ENCODE measurements at regions not wholly inside any gene's neighbourhood (a gene's known extent, or its start where the extent isn't known, plus 50 kb on each side); places are given as distances from the start of the nearest gene placed in this dataset.

- no peak overlapping the region for H3K9ac ChIP-seq (ENCODE audit: low read length)
- no peaks in the 10 kb centered on the region for H3K27me3 ChIP-seq (replicated peaks; ENCODE audit: insufficient read depth, low read length)
- no peak overlapping the region for H2AFZ ChIP-seq (ENCODE audit: low read length)
- no peaks in the 10 kb centered on the region for H3K9me3 ChIP-seq (replicated peaks; ENCODE audit: insufficient read depth, low read length)
- H3K27ac ChIP-seq (ENCODE audit: low read length): no peak overlapping the region
- H4K20me1 ChIP-seq (ENCODE audit: insufficient read depth, low read length): no peaks in the 10 kb centered on the region
- H3K4me2 ChIP-seq (ENCODE audit: low read depth, low read length): no peak overlapping the region
- no peaks in the 10 kb centered on the region for H3K4me1 ChIP-seq (ENCODE audit: low read length)
- DNase-seq: peak; percentile 43
- H3K36me3 ChIP-seq (replicated peaks; ENCODE audit: insufficient read depth, low read length): no peaks in the 10 kb centered on the region
- no peaks in the 10 kb centered on the region for H3F3A ChIP-seq (ENCODE audit: insufficient read depth, low read length)
- no peaks in the 10 kb centered on the region for H3K9me2 ChIP-seq (replicated peaks; ENCODE audit: insufficient read depth, low read length)
- no peak for TF ChIP-seq EZH2phosphoT487 (IDR thresholded peaks at IDR 0.05; ENCODE audit: low read length)
- peak; percentile 38 for TF ChIP-seq CTCF (IDR thresholded peaks at IDR 0.05; ENCODE audit: low read length)
- H3K79me2 ChIP-seq (ENCODE audit: low read length): no peaks in the 10 kb centered on the region
- H3K4me3 ChIP-seq (ENCODE audit: low read length): no peak overlapping the region
Observed at GRCh38 chrX:128781506-128781905, 729.3 kb upstream of the ACTRT1 start.

DNA sequence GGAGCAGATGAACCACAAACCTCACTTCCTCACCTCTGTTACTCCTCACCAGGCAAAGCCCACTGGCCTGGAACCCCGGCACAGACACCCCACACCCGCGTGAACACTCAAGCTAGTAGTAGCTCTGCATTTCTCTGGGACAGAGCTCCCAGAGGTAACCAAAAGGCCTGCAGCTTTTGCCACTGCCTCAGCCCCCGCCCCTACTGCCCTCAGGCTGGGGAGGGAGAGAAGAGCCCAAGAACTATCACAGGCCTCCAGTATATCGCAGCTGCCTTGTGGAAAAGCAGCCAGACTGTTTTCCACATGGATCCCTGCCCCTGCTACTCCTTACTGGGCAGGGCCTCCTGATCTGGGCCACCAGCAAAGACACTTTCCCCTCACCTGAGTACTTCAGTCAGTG, 728.7 kb upstream of the ACTRT1 start:
- no peak overlapping the region for H3K27ac ChIP-seq (ENCODE audit: low read length)
- H3K4me2 ChIP-seq (ENCODE audit: low read depth, low read length): no peak overlapping the region

DNA sequence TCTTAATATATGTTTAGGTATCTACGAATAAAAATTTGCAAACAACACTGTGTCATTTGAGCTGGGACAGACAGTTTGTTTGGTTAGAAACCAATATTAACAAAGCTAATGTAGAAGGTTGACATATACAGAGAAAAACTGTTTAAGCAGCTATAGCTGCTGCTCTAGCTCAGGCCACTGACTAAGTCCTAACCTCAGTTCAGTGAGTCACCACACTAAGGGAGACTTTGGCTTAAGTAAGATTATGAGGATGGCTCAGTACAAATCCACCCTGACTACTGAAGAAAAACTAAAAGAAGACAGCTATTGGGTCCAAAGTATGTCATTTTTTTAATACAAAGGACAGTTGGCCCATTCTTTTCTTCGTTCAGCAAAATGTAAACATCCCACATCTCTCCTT, 717.3 kb upstream of the ACTRT1 start:
- no peak overlapping the region for H2AFZ ChIP-seq (ENCODE audit: low read length)
- no peaks in the 10 kb centered on the region for H3K4me1 ChIP-seq (ENCODE audit: low read length)
- no peaks in the 10 kb centered on the region for H3K9me2 ChIP-seq (replicated peaks; ENCODE audit: insufficient read depth, low read length)
- no peaks in the 10 kb centered on the region for H3K36me3 ChIP-seq (replicated peaks; ENCODE audit: insufficient read depth, low read length)
- no peak overlapping the region for H3K4me3 ChIP-seq (ENCODE audit: low read length)
- H4K20me1 ChIP-seq (ENCODE audit: insufficient read depth, low read length): no peaks in the 10 kb centered on the region
- no peaks in the 10 kb centered on the region for H3F3A ChIP-seq (ENCODE audit: insufficient read depth, low read length)
- H3K9me3 ChIP-seq (replicated peaks; ENCODE audit: insufficient read depth, low read length): no peaks in the 10 kb centered on the region
- no peak overlapping the region for H3K27ac ChIP-seq (ENCODE audit: low read length)
- H3K9ac ChIP-seq (ENCODE audit: low read length): no peak overlapping the region
- TF ChIP-seq EZH2phosphoT487 (IDR thresholded peaks at IDR 0.05; ENCODE audit: low read length) (no peak), CTCF (IDR thresholded peaks at IDR 0.05; ENCODE audit: low read length) (no peak), EZH2 (optimal IDR thresholded peaks at IDR 0.05; ENCODE audit: low read depth, low read length) (no peak)
- H3K4me2 ChIP-seq (ENCODE audit: low read depth, low read length): no peak overlapping the region
- no peak for DNase-seq
- no peaks in the 10 kb centered on the region for H3K79me2 ChIP-seq (ENCODE audit: low read length)
- H3K27me3 ChIP-seq (replicated peaks; ENCODE audit: insufficient read depth, low read length): no peaks in the 10 kb centered on the region

More for the DNA sequence above, 728.7 kb upstream of the ACTRT1 start:
- H3K9ac ChIP-seq (ENCODE audit: low read length): no peak overlapping the region
- H3K4me3 ChIP-seq (ENCODE audit: low read length): no peak overlapping the region
- H3K27me3 ChIP-seq (replicated peaks; ENCODE audit: insufficient read depth, low read length): no peaks in the 10 kb centered on the region
- no peaks in the 10 kb centered on the region for H4K20me1 ChIP-seq (ENCODE audit: insufficient read depth, low read length)
- peak overlapping the region; percentile 80 for H2AFZ ChIP-seq (ENCODE audit: low read length)
- no peaks in the 10 kb centered on the region for H3K36me3 ChIP-seq (replicated peaks; ENCODE audit: insufficient read depth, low read length)
- H3K4me1 ChIP-seq (ENCODE audit: low read length): no peaks in the 10 kb centered on the region
- no peaks in the 10 kb centered on the region for H3F3A ChIP-seq (ENCODE audit: insufficient read depth, low read length)
- H3K9me2 ChIP-seq (replicated peaks; ENCODE audit: insufficient read depth, low read length): no peaks in the 10 kb centered on the region
- H3K79me2 ChIP-seq (ENCODE audit: low read length): no peaks in the 10 kb centered on the region
- TF ChIP-seq CTCF (IDR thresholded peaks at IDR 0.05; ENCODE audit: low read length): no peak
- TF ChIP-seq EZH2phosphoT487 (IDR thresholded peaks at IDR 0.05; ENCODE audit: low read length): no peak
- TF ChIP-seq EZH2 (optimal IDR thresholded peaks at IDR 0.05; ENCODE audit: low read depth, low read length): no peak
- DNase-seq: no peak
- H3K9me3 ChIP-seq (replicated peaks; ENCODE audit: insufficient read depth, low read length): no peaks in the 10 kb centered on the region
